SK-N-SH (cell line): ENCODE measurements at regions not wholly inside any gene's neighbourhood (a gene's known extent, or its start where the extent isn't known, plus 50 kb on each side); places are given as distances from the start of the nearest gene placed in this dataset.

ENCODE experiments used
- CTCF ChIA-PET: fragments of 300-600, 350-600 bp; formaldehyde crosslinking; extraction: SDS; loops from one replicate; lab custom pipeline; 2021; lab: Yijun Ruan, JAX
- POLR2A ChIA-PET: fragments of 350-600 bp; sonication (Branson Sonifier 250); formaldehyde crosslinking; extraction: SDS; loops from one replicate; lab custom pipeline; 2020; ENCODE audit warnings: antibody characterized with exemption, inconsistent platforms; lab: Yijun Ruan, JAX
- DNase-seq: peaks from one replicate; pipeline ENCODE4 v3.0.0; 2012
- H2AFZ ChIP-seq: fragments of 200-600 bp; sonication (generic); 2 replicates; pipeline ENCODE4 v1.8.1; 2016; ENCODE audit warnings: antibody characterized with exemption, mild to moderate bottlenecking, low read depth
- H3F3A ChIP-seq: fragments of 200-600 bp; sonication (generic); replicated peaks from 2 replicates; pipeline ENCODE3; 2016; ENCODE audit warnings: antibody characterized with exemption, mild to moderate bottlenecking; ENCODE audit not compliant: insufficient read depth
- H3K27ac ChIP-seq, 2 experiments: fragments of 200-500 bp in 1 of 2; fragments of 200-600 bp in 1 of 2; sonication (Bioruptor generic) in 1 of 2; sonication (generic), shearing (Covaris generic) in 1 of 2; 2 replicates each; pipeline versions ENCODE4 v1.5.1 to v1.6.1; 2014 to 2016; ENCODE audit warnings: low read depth in 2 of 2, inconsistent platforms in 1 of 2, low read length in 1 of 2, mild to moderate bottlenecking in 1 of 2, mixed read lengths in 1 of 2
- H3K27me3 ChIP-seq: fragments of 200-600 bp; sonication (generic), shearing (Covaris generic); 2 replicates; pipeline ENCODE4 v1.6.1; 2016; ENCODE audit warnings: mixed run types; ENCODE audit not compliant: insufficient read depth
- H3K36me3 ChIP-seq, 2 experiments: fragments of 200-500 bp in 1 of 2; fragments of 200-600 bp in 1 of 2; sonication (Bioruptor generic) in 1 of 2; sonication (generic) in 1 of 2; replicated peaks in 1 of 2; 2 replicates each; pipeline versions ENCODE3 to v1.5.1; 2014 to 2016; ENCODE audit warnings: low read length in 1 of 2, mild to moderate bottlenecking in 1 of 2; ENCODE audit not compliant: insufficient read depth in 2 of 2, control insufficient read depth in 1 of 2
- H3K4me1 ChIP-seq, 2 experiments: fragments of 200-500 bp in 1 of 2; fragments of 200-600 bp in 1 of 2; sonication (Bioruptor generic) in 1 of 2; sonication (generic), shearing (Covaris generic) in 1 of 2; 2 replicates each; pipeline versions ENCODE4 v1.5.1 to v1.6.1; 2014 to 2016; ENCODE audit warnings: low read depth in 1 of 2, low read length in 1 of 2, mixed run types in 1 of 2; ENCODE audit not compliant: insufficient read depth in 2 of 2, control insufficient read depth in 1 of 2
- H3K4me2 ChIP-seq: fragments of 200-600 bp; sonication (generic), shearing (Covaris generic); 2 replicates; pipeline ENCODE4 v1.6.1; 2017; ENCODE audit warnings: mixed run types
- H3K4me3 ChIP-seq, 2 experiments: fragments of 200-500 bp in 1 of 2; fragments of 200-600 bp in 1 of 2; sonication (Bioruptor generic) in 1 of 2; sonication (generic), shearing (Covaris generic) in 1 of 2; 2 replicates each; pipeline versions ENCODE4 v1.5.1 to v1.8.1; 2014 to 2016; ENCODE audit warnings: low read depth in 2 of 2, inconsistent platforms in 1 of 2, low read length in 1 of 2, mild to moderate bottlenecking in 1 of 2, mixed read lengths in 1 of 2, moderate library complexity in 1 of 2
- H3K79me2 ChIP-seq: fragments of 200-600 bp; sonication (generic); 2 replicates; pipeline ENCODE4 v1.8.1; 2017; ENCODE audit warnings: mild to moderate bottlenecking; ENCODE audit not compliant: insufficient read depth
- H3K9ac ChIP-seq: fragments of 200-600 bp; sonication (generic); 2 replicates; pipeline ENCODE4 v1.6.1; 2017; ENCODE audit warnings: mixed run types
- H3K9me2 ChIP-seq: fragments of 200-600 bp; sonication (generic); 2 replicates; pipeline ENCODE4 v1.6.1; 2017; ENCODE audit warnings: mixed run types
- H3K9me3 ChIP-seq: fragments of 200-600 bp; sonication (generic); 2 replicates; pipeline ENCODE4 v1.6.1; 2017; ENCODE audit warnings: mixed run types, mild to moderate bottlenecking, moderate library complexity
- H4K20me1 ChIP-seq: fragments of 200-600 bp; sonication (generic); 2 replicates; pipeline ENCODE4 v1.6.1; 2017; ENCODE audit warnings: mild to moderate bottlenecking, mixed run types; ENCODE audit not compliant: insufficient read depth
- CTCF ChIP-seq: fragments of 200-600 bp; sonication (generic); IDR thresholded peaks from 2 replicates; pipeline ENCODE4 v1.6.1; 2017; ENCODE audit warnings: antibody characterized with exemption, mild to moderate bottlenecking, moderate library complexity
- ELF1 ChIP-seq: IDR thresholded peaks from 2 replicates; pipeline ENCODE4 v1.4.0; 2012
- FOSL2 ChIP-seq: IDR thresholded peaks from 2 replicates; pipeline ENCODE4 v1.4.0; 2012; ENCODE audit warnings: low read depth, mild to moderate bottlenecking, moderate library complexity, borderline replicate concordance
- FOXJ3 ChIP-seq: sonication (generic); formaldehyde crosslinking; IDR thresholded peaks from 2 replicates; pipeline ENCODE4 v1.5.1; 2020; ENCODE audit warnings: mild to moderate bottlenecking, missing genetic modification reagents
- GABPA ChIP-seq: IDR thresholded peaks from 2 replicates; pipeline ENCODE4 v1.4.0; 2012; ENCODE audit warnings: low read depth, mild to moderate bottlenecking
- GATA2 ChIP-seq: sonication (generic); formaldehyde crosslinking; IDR thresholded peaks from 2 replicates; pipeline ENCODE4 v1.5.0; 2020; ENCODE audit warnings: mild to moderate bottlenecking, missing genetic modification reagents
- IRF3 ChIP-seq: fragments of 150-350 bp; IDR thresholded peaks from 2 replicates; pipeline ENCODE4 v1.6.1; 2016; ENCODE audit warnings: mild to moderate bottlenecking, low read depth, low read length
- MEF2A ChIP-seq: IDR thresholded peaks from 2 replicates; pipeline ENCODE4 v1.4.0; 2012; ENCODE audit warnings: low read depth, borderline replicate concordance
- NFIC ChIP-seq: IDR thresholded peaks from 2 replicates; pipeline ENCODE4 v1.4.0; 2012; ENCODE audit warnings: borderline replicate concordance
- POLR2AphosphoS5 ChIP-seq: IDR thresholded peaks from 2 replicates; pipeline ENCODE4 v1.6.1; 2012; ENCODE audit warnings: low read depth, low read length
- RCOR1 ChIP-seq: fragments of 150-350 bp; IDR thresholded peaks from 2 replicates; pipeline ENCODE4 v1.6.1; 2017; ENCODE audit warnings: antibody characterized with exemption, low read length
- SIN3A ChIP-seq: IDR thresholded peaks from 2 replicates; pipeline ENCODE4 v1.6.1; 2012; ENCODE audit warnings: low read depth, mild to moderate bottlenecking, low read length, moderate library complexity, borderline replicate concordance
- TAF1 ChIP-seq: IDR thresholded peaks from 2 replicates; pipeline ENCODE4 v1.6.1; 2012; ENCODE audit warnings: low read depth, mild to moderate bottlenecking, low read length, moderate library complexity, borderline replicate concordance
- TCF12 ChIP-seq: IDR thresholded peaks from 2 replicates; pipeline ENCODE4 v1.4.0; 2012
- TEAD4 ChIP-seq: IDR thresholded peaks from 2 replicates; pipeline ENCODE4 v1.4.0; 2012; ENCODE audit warnings: mild to moderate bottlenecking, borderline replicate concordance; ENCODE audit not compliant: insufficient read depth
- WGBS: methylation state at CpG from one replicate; pipeline ENCODE4 v1.1.6; 2017; ENCODE audit warnings: low lambda C conversion rate; 5-methylcytosine and 5-hydroxymethylcytosine counted together
- TF ChIP-seq, protein P1 (sequence below): fragments of 150-350 bp; IDR thresholded peaks from 2 replicates; pipeline ENCODE4 v1.6.1; 2017; ENCODE audit warnings: antibody characterized with exemption, low read length, low read depth, borderline replicate concordance
- TF ChIP-seq, protein P2 (sequence below): IDR thresholded peaks from 2 replicates; pipeline ENCODE4 v1.4.0; 2012; ENCODE audit warnings: low read depth
- TF ChIP-seq, protein P3 (sequence below): IDR thresholded peaks from 2 replicates; pipeline ENCODE4 v1.4.0; 2012; ENCODE audit warnings: low read depth, borderline replicate concordance

DNA sequence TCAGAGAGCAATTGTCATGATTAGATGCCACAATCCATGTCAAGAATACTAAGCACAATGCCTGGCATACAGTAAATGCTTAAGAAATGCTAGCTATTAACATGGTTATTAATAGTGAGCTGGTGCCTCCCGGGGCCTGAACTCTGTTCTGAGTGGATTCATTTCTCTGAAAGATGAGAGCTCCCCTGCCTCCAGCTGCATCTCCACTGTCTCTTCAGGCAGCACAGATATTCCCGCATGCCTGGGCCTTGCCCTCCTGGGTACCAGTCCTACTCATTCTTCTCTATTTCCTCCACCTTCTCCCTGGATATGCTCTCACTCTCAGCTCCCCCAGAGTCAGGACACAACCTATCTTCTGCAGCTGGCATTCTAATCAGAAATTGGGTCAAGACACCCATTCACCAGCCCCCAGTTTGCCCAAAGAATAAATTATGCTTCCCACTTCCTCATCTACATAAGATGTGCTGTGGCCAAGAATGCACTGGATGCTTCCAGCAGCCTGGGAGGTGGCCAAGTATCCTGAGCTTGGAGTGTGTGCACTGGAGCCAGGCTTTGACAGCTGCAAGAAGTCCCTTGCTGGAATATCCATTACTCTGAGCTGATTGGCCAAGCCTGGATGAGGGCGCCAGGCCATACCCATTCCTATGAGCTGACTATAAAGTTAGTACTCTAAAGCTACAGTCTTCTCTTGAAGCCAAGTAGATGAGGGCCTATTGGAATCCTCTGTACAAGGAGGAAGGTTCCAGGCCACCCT, 669.0 kb downstream of the ACTL7B start:
- Histone ChIP-seq H3K9me2 (no peaks in the 10 kb centered on the region), H3K36me3 (no peaks in the 10 kb centered on the region), H3K9me3 (no peaks in the 10 kb centered on the region), H3K27me3 (no peaks in the 10 kb centered on the region; the same call in 1 of the 2 replicates), H2AFZ (no peak overlapping the region), H3K4me2 (no peak overlapping the region), H3K27ac (no peak overlapping the region), H3K4me3 (no peak overlapping the region), H4K20me1 (no peaks in the 10 kb centered on the region), H3K79me2 (no peaks in the 10 kb centered on the region), H3F3A (no peaks in the 10 kb centered on the region), H3K4me1 (no peaks in the 10 kb centered on the region), H3K9ac (no peak overlapping the region)
- POLR2A ChIA-PET: no interaction called here
- 42% methylated on average over 3 of the region's 3 CpGs for WGBS
- no peak for DNase-seq
- CTCF ChIA-PET: interaction anchor here (1.2 to 1.6 kb wide), 2 partner anchors 7 to 9 kb away, joined by 3 to 4 read pairs; no protein-coding TSS in a partner anchor
- no peak for TF ChIP-seq TEAD4
- TF ChIP-seq, protein P1, sequence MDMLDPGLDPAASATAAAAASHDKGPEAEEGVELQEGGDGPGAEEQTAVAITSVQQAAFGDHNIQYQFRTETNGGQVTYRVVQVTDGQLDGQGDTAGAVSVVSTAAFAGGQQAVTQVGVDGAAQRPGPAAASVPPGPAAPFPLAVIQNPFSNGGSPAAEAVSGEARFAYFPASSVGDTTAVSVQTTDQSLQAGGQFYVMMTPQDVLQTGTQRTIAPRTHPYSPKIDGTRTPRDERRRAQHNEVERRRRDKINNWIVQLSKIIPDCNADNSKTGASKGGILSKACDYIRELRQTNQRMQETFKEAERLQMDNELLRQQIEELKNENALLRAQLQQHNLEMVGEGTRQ: no peak
- no peak for TF ChIP-seq MEF2A
- TF ChIP-seq POLR2AphosphoS5: no peak
- TF ChIP-seq FOSL2: no peak
- no peak for TF ChIP-seq GATA2 (CRISPR knock-in tag)
- TF ChIP-seq IRF3: no peak
- TF ChIP-seq, protein P2, sequence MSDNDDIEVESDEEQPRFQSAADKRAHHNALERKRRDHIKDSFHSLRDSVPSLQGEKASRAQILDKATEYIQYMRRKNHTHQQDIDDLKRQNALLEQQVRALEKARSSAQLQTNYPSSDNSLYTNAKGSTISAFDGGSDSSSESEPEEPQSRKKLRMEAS: no peak
- TF ChIP-seq FOXJ3 (CRISPR knock-in tag): no peak
- TF ChIP-seq RCOR1: no peak
- TF ChIP-seq TCF12: no peak
- no peak for TF ChIP-seq ELF1
- TF ChIP-seq, protein P3, sequence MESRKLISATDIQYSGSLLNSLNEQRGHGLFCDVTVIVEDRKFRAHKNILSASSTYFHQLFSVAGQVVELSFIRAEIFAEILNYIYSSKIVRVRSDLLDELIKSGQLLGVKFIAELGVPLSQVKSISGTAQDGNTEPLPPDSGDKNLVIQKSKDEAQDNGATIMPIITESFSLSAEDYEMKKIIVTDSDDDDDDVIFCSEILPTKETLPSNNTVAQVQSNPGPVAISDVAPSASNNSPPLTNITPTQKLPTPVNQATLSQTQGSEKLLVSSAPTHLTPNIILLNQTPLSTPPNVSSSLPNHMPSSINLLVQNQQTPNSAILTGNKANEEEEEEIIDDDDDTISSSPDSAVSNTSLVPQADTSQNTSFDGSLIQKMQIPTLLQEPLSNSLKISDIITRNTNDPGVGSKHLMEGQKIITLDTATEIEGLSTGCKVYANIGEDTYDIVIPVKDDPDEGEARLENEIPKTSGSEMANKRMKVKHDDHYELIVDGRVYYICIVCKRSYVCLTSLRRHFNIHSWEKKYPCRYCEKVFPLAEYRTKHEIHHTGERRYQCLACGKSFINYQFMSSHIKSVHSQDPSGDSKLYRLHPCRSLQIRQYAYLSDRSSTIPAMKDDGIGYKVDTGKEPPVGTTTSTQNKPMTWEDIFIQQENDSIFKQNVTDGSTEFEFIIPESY: no peak
- no peak for TF ChIP-seq CTCF
- no peak for TF ChIP-seq GABPA
- TF ChIP-seq NFIC: no peak
- TF ChIP-seq SIN3A: no peak
- TF ChIP-seq TAF1: no peak
